Ectodermal cell (in vitro differentiated cells): ENCODE measurements at regions not wholly inside any gene's neighbourhood (a gene's known extent, or its start where the extent isn't known, plus 50 kb on each side); places are given as distances from the start of the nearest gene placed in this dataset.

ENCODE experiments used
- H3K27ac ChIP-seq: 2 replicates; pipeline ENCODE4 v1.7.0; 2013; ENCODE audit warnings: mild to moderate bottlenecking, low read depth, low read length; ENCODE audit not compliant: insufficient read depth, poor library complexity, severe bottlenecking
- H3K27me3 ChIP-seq: 2 replicates; pipeline ENCODE4 v1.7.0; 2013; ENCODE audit warnings: mild to moderate bottlenecking, low read length; ENCODE audit not compliant: insufficient read depth, control insufficient read depth, poor library complexity, severe bottlenecking
- H3K36me3 ChIP-seq: one replicate; pipeline ENCODE4 v1.7.0; 2013; ENCODE audit warnings: low read length; ENCODE audit not compliant: control insufficient read depth, insufficient read depth
- H3K4me1 ChIP-seq: one replicate; pipeline ENCODE4 v1.7.0; 2013; ENCODE audit warnings: low read length; ENCODE audit not compliant: control insufficient read depth, insufficient read depth
- H3K4me3 ChIP-seq: 2 replicates; pipeline ENCODE4 v1.7.0; 2013; ENCODE audit warnings: low read depth, low read length, control low read depth; ENCODE audit not compliant: insufficient read depth
- H3K9me3 ChIP-seq: 2 replicates; pipeline ENCODE4 v1.7.0; 2013; ENCODE audit warnings: mild to moderate bottlenecking, low read length, moderate library complexity; ENCODE audit not compliant: control insufficient read depth
- WGBS, 2 experiments: methylation state at CpG; one replicate each; pipeline ENCODE4 v1.1.7; 2013; ENCODE audit warnings: missing lambda C conversion rate in 2 of 2; 5-methylcytosine and 5-hydroxymethylcytosine counted together

- 85 to 86% methylated on average over 9 of the region's 9 CpGs for WGBS, 2 experiments
- Histone ChIP-seq H3K36me3 (no peaks in the 10 kb centered on the region), H3K27ac (no peak overlapping the region), H3K4me3 (no peak overlapping the region), H3K4me1 (no peaks in the 10 kb centered on the region), H3K9me3 (no peaks in the 10 kb centered on the region), H3K27me3 (no peaks in the 10 kb centered on the region)
These were observed 546.3 kb downstream of the BCL11B start for GRCh38 chr14:98725676-98726075.

- Histone ChIP-seq H3K27ac (no peak overlapping the region), H3K4me3 (no peak overlapping the region), H3K9me3 (no peaks in the 10 kb centered on the region), H3K36me3 (no peaks in the 10 kb centered on the region), H3K4me1 (no peaks in the 10 kb centered on the region), H3K27me3 (no peaks in the 10 kb centered on the region)
- WGBS, 2 experiments = 89% methylated on average over 11 of the region's 11 CpGs
These were observed 545.2 kb downstream of the BCL11B start for GRCh38 chr14:98726585-98727405.

GRCh38 chr14:98728024-98728423 lies 544.0 kb downstream of the BCL11B start:
- 96 to 97% methylated on average over 4 of the region's 4 CpGs for WGBS, 2 experiments
- no peak overlapping the region for H3K4me3 ChIP-seq
- H3K4me1 ChIP-seq = no peaks in the 10 kb centered on the region
- no peaks in the 10 kb centered on the region for H3K9me3 ChIP-seq
- no peaks in the 10 kb centered on the region for H3K36me3 ChIP-seq
- no peak overlapping the region for H3K27ac ChIP-seq
- H3K27me3 ChIP-seq = no peaks in the 10 kb centered on the region

GRCh38 chr14:98728836-98729235 lies 543.2 kb downstream of the BCL11B start:
- no peak overlapping the region for H3K27ac ChIP-seq
- no peaks in the 10 kb centered on the region for H3K27me3 ChIP-seq
- H3K36me3 ChIP-seq = no peaks in the 10 kb centered on the region
- no peaks in the 10 kb centered on the region for H3K4me1 ChIP-seq
- H3K9me3 ChIP-seq = no peaks in the 10 kb centered on the region
- WGBS, 2 experiments = 87 to 98% methylated on average over 2 of the region's 2 CpGs
- no peak overlapping the region for H3K4me3 ChIP-seq

- Histone ChIP-seq H3K4me1 (no peaks in the 10 kb centered on the region), H3K36me3 (no peaks in the 10 kb centered on the region), H3K9me3 (no peaks in the 10 kb centered on the region), H3K27me3 (no peaks in the 10 kb centered on the region), H3K4me3 (no peak overlapping the region), H3K27ac (no peak overlapping the region)
- 92 to 93% methylated on average over 6 of the region's 6 CpGs for WGBS, 2 experiments
These were observed 540.7 kb downstream of the BCL11B start for GRCh38 chr14:98731286-98731685.

GRCh38 chr14:98731701-98732100 lies 540.3 kb downstream of the BCL11B start:
- no peaks in the 10 kb centered on the region for H3K9me3 ChIP-seq
- no peaks in the 10 kb centered on the region for H3K36me3 ChIP-seq
- no peaks in the 10 kb centered on the region for H3K27me3 ChIP-seq
- no peaks in the 10 kb centered on the region for H3K4me1 ChIP-seq
- no peak overlapping the region for H3K4me3 ChIP-seq
- WGBS, 2 experiments = 93 to 94% methylated on average over 3 of the region's 3 CpGs
- no peak overlapping the region for H3K27ac ChIP-seq

GRCh38 chr14:98733536-98733935 lies 538.5 kb downstream of the BCL11B start:
- H3K27me3 ChIP-seq = no peaks in the 10 kb centered on the region
- no peaks in the 10 kb centered on the region for H3K9me3 ChIP-seq
- no peak overlapping the region for H3K4me3 ChIP-seq
- H3K27ac ChIP-seq = no peak overlapping the region
- 96% methylated on average over 3 of the region's 3 CpGs for WGBS, 2 experiments
- no peaks in the 10 kb centered on the region for H3K36me3 ChIP-seq
- H3K4me1 ChIP-seq = no peaks in the 10 kb centered on the region

GRCh38 chr14:98736701-98737338 lies 535.2 kb downstream of the BCL11B start:
- whole genome bisulfite sequencing, 2 experiments = 87 to 89% methylated on average over 11 of the region's 11 CpGs
- Histone ChIP-seq H3K36me3 (no peaks in the 10 kb centered on the region), H3K4me3 (no peak overlapping the region), H3K9me3 (no peaks in the 10 kb centered on the region), H3K27me3 (no peaks in the 10 kb centered on the region), H3K27ac (no peak overlapping the region), H3K4me1 (no peaks in the 10 kb centered on the region)

GRCh38 chr14:98741523-98741922 lies 530.5 kb downstream of the BCL11B start:
- Histone ChIP-seq H3K27me3 (no peaks in the 10 kb centered on the region), H3K27ac (no peak overlapping the region), H3K36me3 (no peaks in the 10 kb centered on the region), H3K4me3 (no peak overlapping the region), H3K4me1 (no peaks in the 10 kb centered on the region), H3K9me3 (no peaks in the 10 kb centered on the region)
- 92% methylated on average over 7 to 8 of the region's 8 CpGs for WGBS, 2 experiments

GRCh38 chr14:98742001-98742400 lies 530.0 kb downstream of the BCL11B start:
- Histone ChIP-seq H3K27ac (no peak overlapping the region), H3K9me3 (no peaks in the 10 kb centered on the region), H3K36me3 (no peaks in the 10 kb centered on the region), H3K4me3 (no peak overlapping the region), H3K27me3 (no peaks in the 10 kb centered on the region), H3K4me1 (no peaks in the 10 kb centered on the region)
- 96% methylated on average over 7 of the region's 7 CpGs for WGBS, 2 experiments
